OCI-LY7 (cell line): ENCODE measurements at regions not wholly inside any gene's neighbourhood (a gene's known extent, or its start where the extent isn't known, plus 50 kb on each side); places are given as distances from the start of the nearest gene placed in this dataset.

Experiments used
- BruUV-seq: library from RNA; stranded (reverse); fragments of 400-500 nt; replicated peaks from 2 replicates; lab custom pipeline; 2021; lab: Mats Ljungman, UMichigan
- CTCF ChIA-PET: fragments of 300-600 bp; sonication (Branson Sonifier 250); formaldehyde crosslinking; loops from one replicate; lab custom pipeline; 2022; ENCODE audit warnings: antibody characterized with exemption; ENCODE audit not compliant: unreplicated experiment; lab: Charles Lee
- POLR2A ChIA-PET: fragments of 300-600 bp; sonication (Branson Sonifier 250); formaldehyde crosslinking; loops from one replicate; lab custom pipeline; 2022; ENCODE audit warnings: antibody characterized with exemption; lab: Charles Lee
- DNase-seq: peaks from one replicate; pipeline ENCODE4 v3.0.0-alpha.2; 2015; ENCODE audit warnings: low spot score
- H2AFZ ChIP-seq: fragments of 200-600 bp; sonication (generic), shearing (Covaris generic); 2 replicates; pipeline ENCODE4 v1.6.1; 2014; ENCODE audit warnings: mild to moderate bottlenecking, antibody characterized with exemption, low read length, moderate library complexity
- H3K27ac ChIP-seq: fragments of 200-600 bp; sonication (generic); 2 replicates; pipeline ENCODE4 v1.5.1; 2014; ENCODE audit warnings: mixed run types, low read depth, mild to moderate bottlenecking, moderate library complexity, low read length, inconsistent platforms; ENCODE audit not compliant: poor library complexity, severe bottlenecking
- H3K36me3 ChIP-seq: fragments of 200-600 bp; sonication (generic); 2 replicates; pipeline ENCODE4 v1.6.1; 2014; ENCODE audit warnings: mild to moderate bottlenecking, antibody characterized with exemption, low read length, moderate library complexity, mixed read lengths; ENCODE audit not compliant: insufficient read depth
- H3K4me1 ChIP-seq: fragments of 200-600 bp; sonication (generic); 2 replicates; pipeline ENCODE4 v1.5.1; 2014; ENCODE audit warnings: mild to moderate bottlenecking, low read length; ENCODE audit not compliant: insufficient read depth, poor library complexity, severe bottlenecking
- H3K4me2 ChIP-seq: fragments of 200-600 bp; sonication (generic); 2 replicates; pipeline ENCODE4 v1.6.1; 2014; ENCODE audit warnings: mild to moderate bottlenecking, low read length
- H3K4me3 ChIP-seq: fragments of 200-600 bp; sonication (generic); 2 replicates; pipeline ENCODE4 v1.5.1; 2014; ENCODE audit warnings: mild to moderate bottlenecking, low read depth, low read length; ENCODE audit not compliant: poor library complexity, severe bottlenecking
- H3K79me2 ChIP-seq: fragments of 200-600 bp; sonication (generic); 2 replicates; pipeline ENCODE4 v1.6.1; 2016; ENCODE audit warnings: low read depth, mild to moderate bottlenecking, low read length, moderate library complexity, mixed read lengths; ENCODE audit not compliant: insufficient read depth
- H3K9me2 ChIP-seq: fragments of 200-600 bp; sonication (generic); 2 replicates; pipeline ENCODE4 v1.6.1; 2016; ENCODE audit warnings: mild to moderate bottlenecking, low read length, mixed read lengths; ENCODE audit not compliant: insufficient read depth
- H3K9me3 ChIP-seq: fragments of 200-600 bp; sonication (generic); 2 replicates; pipeline ENCODE4 v1.6.1; 2014; ENCODE audit warnings: mild to moderate bottlenecking, mixed run types, low read length, mixed read lengths
- H4K20me1 ChIP-seq: fragments of 200-600 bp; sonication (generic); 2 replicates; pipeline ENCODE4 v1.6.1; 2014; ENCODE audit warnings: mild to moderate bottlenecking, antibody characterized with exemption, low read length, moderate library complexity, mixed read lengths; ENCODE audit not compliant: insufficient read depth
- EZH2phosphoT487 ChIP-seq: fragments of 200-600 bp; sonication (generic); IDR thresholded peaks from 2 replicates; pipeline ENCODE4 v1.6.1; 2018; ENCODE audit warnings: low read depth, borderline replicate concordance, mild to moderate bottlenecking, mixed run types, antibody characterized with exemption, low read length, moderate library complexity, mixed read lengths
- intact Hi-C: fragments of 100-400 bp; cut with micrococcal nuclease; formaldehyde crosslinking; loops from one replicate; pipeline ENCODE4 v1.10.0; 2022; ENCODE audit not compliant: unreplicated experiment
- TF ChIP-seq, protein P1 (sequence below): fragments of 200-600 bp; sonication (generic); conservative IDR thresholded peaks from 2 replicates; pipeline ENCODE4 v1.5.1; 2014; ENCODE audit warnings: mild to moderate bottlenecking, antibody characterized with exemption, low read length, moderate library complexity, mixed read lengths

DNA sequence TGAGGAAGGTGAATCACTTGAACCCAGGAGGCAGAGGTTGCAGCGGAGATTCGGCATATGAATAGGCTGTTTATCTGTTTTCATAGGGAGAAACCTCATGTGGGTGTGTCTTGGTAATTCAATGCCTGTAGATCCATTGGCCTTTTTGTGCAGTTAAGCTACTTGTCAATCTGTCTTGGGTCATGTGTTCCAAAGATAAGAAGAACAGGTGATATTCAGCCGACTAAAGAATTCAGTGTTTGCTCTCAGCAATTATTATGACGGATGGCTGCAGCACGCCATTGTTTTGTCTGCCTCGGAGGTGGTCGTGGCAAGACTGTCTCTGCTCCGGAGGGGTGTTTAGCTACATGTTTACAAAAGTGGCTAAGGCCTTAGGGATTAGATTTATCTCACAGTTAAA, 573.0 kb upstream of the PCDH9 start:
- TF ChIP-seq, protein P1, sequence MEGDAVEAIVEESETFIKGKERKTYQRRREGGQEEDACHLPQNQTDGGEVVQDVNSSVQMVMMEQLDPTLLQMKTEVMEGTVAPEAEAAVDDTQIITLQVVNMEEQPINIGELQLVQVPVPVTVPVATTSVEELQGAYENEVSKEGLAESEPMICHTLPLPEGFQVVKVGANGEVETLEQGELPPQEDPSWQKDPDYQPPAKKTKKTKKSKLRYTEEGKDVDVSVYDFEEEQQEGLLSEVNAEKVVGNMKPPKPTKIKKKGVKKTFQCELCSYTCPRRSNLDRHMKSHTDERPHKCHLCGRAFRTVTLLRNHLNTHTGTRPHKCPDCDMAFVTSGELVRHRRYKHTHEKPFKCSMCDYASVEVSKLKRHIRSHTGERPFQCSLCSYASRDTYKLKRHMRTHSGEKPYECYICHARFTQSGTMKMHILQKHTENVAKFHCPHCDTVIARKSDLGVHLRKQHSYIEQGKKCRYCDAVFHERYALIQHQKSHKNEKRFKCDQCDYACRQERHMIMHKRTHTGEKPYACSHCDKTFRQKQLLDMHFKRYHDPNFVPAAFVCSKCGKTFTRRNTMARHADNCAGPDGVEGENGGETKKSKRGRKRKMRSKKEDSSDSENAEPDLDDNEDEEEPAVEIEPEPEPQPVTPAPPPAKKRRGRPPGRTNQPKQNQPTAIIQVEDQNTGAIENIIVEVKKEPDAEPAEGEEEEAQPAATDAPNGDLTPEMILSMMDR, result no peak
- no peak for TF ChIP-seq EZH2phosphoT487
- no peak for DNase-seq
- H3K36me3 ChIP-seq, result no peaks in the 10 kb centered on the region
- ChIA-PET POLR2A (interaction anchor here (0.6 to 1.0 kb wide), 5 partner anchors 11 to 1083 kb away, joined by 3 read pairs; no protein-coding TSS in a partner anchor), CTCF (no interaction called here)
- intact Hi-C loops, result no loop called here
- no peaks in the 10 kb centered on the region for H3K4me1 ChIP-seq
- H3K4me2 ChIP-seq, result no peak overlapping the region
- H3K79me2 ChIP-seq, result no peaks in the 10 kb centered on the region
- no peaks in the 10 kb centered on the region for H3K9me3 ChIP-seq
- no peaks in the 10 kb centered on the region for H4K20me1 ChIP-seq
- no TSS peak for BruUV-seq
- H2AFZ ChIP-seq, result no peak overlapping the region
- no peak overlapping the region for H3K27ac ChIP-seq
- no peaks in the 10 kb centered on the region for H3K9me2 ChIP-seq
- no peak overlapping the region for H3K4me3 ChIP-seq

DNA sequence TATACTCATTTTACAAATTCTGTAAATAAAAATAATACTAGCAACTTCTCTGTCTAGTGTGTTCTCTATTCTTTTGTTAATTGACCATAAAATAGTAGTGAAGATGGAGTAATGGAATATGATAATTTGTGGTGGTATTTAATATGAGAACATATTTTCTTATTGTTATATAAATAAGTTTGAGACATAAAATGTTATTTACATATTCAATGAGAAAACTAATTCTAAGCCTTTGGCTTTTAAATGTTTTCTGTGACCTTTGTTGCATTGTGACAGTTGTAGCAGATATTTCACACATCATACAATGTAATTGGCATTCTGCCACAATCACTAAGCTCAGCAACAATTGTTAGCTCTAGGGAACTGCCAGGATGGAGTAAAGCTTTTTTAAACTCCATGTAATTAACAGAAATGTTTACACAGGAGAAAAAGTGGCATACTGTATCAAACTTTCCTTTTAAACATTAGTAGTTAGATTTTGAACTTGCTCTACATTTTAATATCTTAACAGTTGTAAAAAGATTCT, 562.1 kb upstream of the PCDH9 start:
- Histone ChIP-seq H3K79me2 (no peaks in the 10 kb centered on the region), H2AFZ (no peak overlapping the region), H3K9me3 (no peaks in the 10 kb centered on the region), H4K20me1 (no peaks in the 10 kb centered on the region), H3K4me1 (no peaks in the 10 kb centered on the region), H3K36me3 (no peaks in the 10 kb centered on the region), H3K4me3 (no peak overlapping the region), H3K9me2 (no peaks in the 10 kb centered on the region), H3K4me2 (no peak overlapping the region), H3K27ac (no peak overlapping the region)
- POLR2A ChIA-PET, result interaction anchor here (1.3 kb wide), 1 partner anchor 11 kb away, joined by 3 read pairs; no protein-coding TSS in a partner anchor
- CTCF ChIA-PET, result no interaction called here
- no TSS peak for BruUV-seq
- intact Hi-C loops, result no loop called here
- TF ChIP-seq, protein P1, result no peak
- TF ChIP-seq EZH2phosphoT487, result no peak
- no peak for DNase-seq

DNA sequence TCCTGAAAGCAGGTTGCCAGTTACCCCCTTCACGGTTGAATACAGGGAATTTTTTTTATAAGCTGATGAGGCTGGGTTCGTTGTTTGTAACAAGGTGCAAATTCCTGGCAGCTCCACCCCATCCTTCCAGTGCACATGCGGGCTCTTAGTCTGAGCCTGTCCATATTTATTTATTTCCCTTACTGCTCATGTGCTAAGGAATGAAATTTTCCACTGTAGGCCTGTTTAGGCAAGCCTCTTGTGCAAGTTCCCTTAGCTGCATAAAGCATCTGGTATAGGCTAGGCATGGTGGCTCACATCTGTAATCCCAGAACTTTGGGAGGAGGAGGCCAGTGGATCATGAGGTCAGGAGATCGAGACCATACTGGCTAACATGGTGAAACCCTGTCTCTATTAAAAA, 560.9 kb upstream of the PCDH9 start:
- Histone ChIP-seq H3K79me2 (no peaks in the 10 kb centered on the region), H3K4me3 (no peak overlapping the region), H2AFZ (no peak overlapping the region), H3K9me2 (no peaks in the 10 kb centered on the region), H3K36me3 (no peaks in the 10 kb centered on the region), H3K27ac (no peak overlapping the region), H3K4me2 (no peak overlapping the region), H3K9me3 (no peaks in the 10 kb centered on the region), H4K20me1 (no peaks in the 10 kb centered on the region), H3K4me1 (no peaks in the 10 kb centered on the region)
- ChIA-PET POLR2A (interaction anchor here (0.6 to 1.3 kb wide), 3 partner anchors 11 to 1859 kb away, joined by 3 read pairs; no protein-coding TSS in a partner anchor), CTCF (no interaction called here)
- no peak for DNase-seq
- BruUV-seq, result no TSS peak
- no peak for TF ChIP-seq EZH2phosphoT487
- TF ChIP-seq, protein P1, result no peak
- intact Hi-C loops, result no loop called here
